GM12891 (cell line): ENCODE measurements at regions not wholly inside any gene's neighbourhood (a gene's known extent, or its start where the extent isn't known, plus 50 kb on each side); places are given as distances from the start of the nearest gene placed in this dataset.

ENCODE experiments used
- POLR2A ChIP-seq: IDR thresholded peaks from 2 replicates; pipeline ENCODE4 v1.6.1; 2011; ENCODE audit warnings: low read depth, low read length, control low read depth
- TAF1 ChIP-seq: IDR thresholded peaks from 2 replicates; pipeline ENCODE4 v1.6.1; 2011; ENCODE audit warnings: low read depth, low read length, control low read depth

DNA sequence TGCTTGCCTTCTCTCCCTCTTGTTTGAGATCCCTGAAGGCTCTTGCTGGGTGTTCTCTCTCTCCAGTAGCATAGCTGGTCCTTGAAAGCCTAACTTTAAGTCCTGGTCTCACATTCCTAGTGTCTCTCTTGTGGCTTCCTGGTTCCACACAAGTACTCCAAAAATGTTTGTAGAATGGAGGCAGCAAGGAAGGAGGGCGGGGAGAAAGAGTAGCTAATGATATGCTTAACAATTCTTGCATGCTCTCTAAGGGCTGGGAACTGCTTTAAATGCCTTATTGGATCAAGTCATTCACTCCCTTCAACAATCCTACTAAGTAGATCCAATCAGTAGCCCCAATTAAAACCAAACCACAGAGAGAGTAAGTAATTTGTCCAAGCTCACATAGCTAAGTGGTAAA lies 357.3 kb downstream of the KLF5 start:
- TF ChIP-seq POLR2A = no peak
- no peak for TF ChIP-seq TAF1
